ENCODE measurements at regions not wholly inside any gene's neighbourhood (a gene's known extent, or its start where the extent isn't known, plus 50 kb on each side); places are given as distances from the start of the nearest gene placed in this dataset.

GRCh38 chr5:8700671-8701070 lies 831.7 kb downstream of the MTRR start:
- no peaks in the 10 kb centered on the region for H3K4me1 ChIP-seq
- TF ChIP-seq POLR2AphosphoS5 (IDR thresholded peaks at IDR 0.05) (no peak), CTCF (IDR thresholded peaks at IDR 0.05) (no peak), POLR2A (IDR thresholded peaks at IDR 0.05) (no peak), EP300 (IDR thresholded peaks at IDR 0.05) (no peak)
- no peaks in the 10 kb centered on the region for H3K9me3 ChIP-seq
- DNase-seq (ENCODE audit: low spot score in 2 of 2): no peak
- no peaks in the 10 kb centered on the region for H3K36me3 ChIP-seq
- no peak overlapping the region for H3K4me3 ChIP-seq
- no peaks in the 10 kb centered on the region for H3K27me3 ChIP-seq
- 80% methylated on average over 7 of the region's 7 CpGs for WGBS
- H3K27ac ChIP-seq: no peak overlapping the region

- no peaks in the 10 kb centered on the region for H3K27me3 ChIP-seq
- no peaks in the 10 kb centered on the region for H3K4me1 ChIP-seq
- TF ChIP-seq EP300 (IDR thresholded peaks at IDR 0.05) (no peak), CTCF (IDR thresholded peaks at IDR 0.05) (no peak), POLR2A (IDR thresholded peaks at IDR 0.05) (no peak)
- no peak overlapping the region for H3K27ac ChIP-seq
- H3K9me3 ChIP-seq: no peaks in the 10 kb centered on the region
- no peaks in the 10 kb centered on the region for H3K36me3 ChIP-seq
- H3K4me3 ChIP-seq: no peak overlapping the region
- no peak for DNase-seq (ENCODE audit: low spot score in 2 of 2)
- 63% methylated on average over 2 of the region's 2 CpGs for WGBS
Measured at GRCh38 chr5:8701251-8701650, 832.3 kb downstream of the MTRR start.

- TF ChIP-seq CTCF (IDR thresholded peaks at IDR 0.05) (no peak), POLR2AphosphoS5 (IDR thresholded peaks at IDR 0.05) (no peak), EP300 (IDR thresholded peaks at IDR 0.05) (no peak), POLR2A (IDR thresholded peaks at IDR 0.05) (no peak)
- Histone ChIP-seq H3K36me3 (no peaks in the 10 kb centered on the region), H3K4me3 (no peak overlapping the region), H3K27ac (no peak overlapping the region), H3K9me3 (no peaks in the 10 kb centered on the region), H3K27me3 (no peaks in the 10 kb centered on the region), H3K4me1 (no peaks in the 10 kb centered on the region)
- 67% methylated on average over 6 of the region's 6 CpGs for WGBS
- DNase-seq (ENCODE audit: low spot score in 2 of 2): no peak
Measured at GRCh38 chr5:8710426-8710930, 835.4 kb downstream of the SEMA5A start.

- Histone ChIP-seq H3K4me3 (no peak overlapping the region), H3K4me1 (no peaks in the 10 kb centered on the region), H3K9me3 (no peaks in the 10 kb centered on the region), H3K27me3 (no peaks in the 10 kb centered on the region), H3K27ac (no peak overlapping the region), H3K36me3 (no peaks in the 10 kb centered on the region)
- WGBS: 50% methylated on average over 1 of the region's 1 CpG
- TF ChIP-seq CTCF (IDR thresholded peaks at IDR 0.05): no peak
- no peak for TF ChIP-seq POLR2AphosphoS5 (IDR thresholded peaks at IDR 0.05)
- TF ChIP-seq POLR2A (IDR thresholded peaks at IDR 0.05): no peak
- no peak for TF ChIP-seq EP300 (IDR thresholded peaks at IDR 0.05)
- no peak for DNase-seq (ENCODE audit: low spot score in 2 of 2)
Measured at GRCh38 chr5:8714198-8714597, 831.7 kb downstream of the SEMA5A start.

GRCh38 chr5:8714861-8715260 lies 831.0 kb downstream of the SEMA5A start:
- Histone ChIP-seq H3K4me3 (no peak overlapping the region), H3K27ac (no peak overlapping the region), H3K36me3 (no peaks in the 10 kb centered on the region), H3K9me3 (no peaks in the 10 kb centered on the region), H3K4me1 (no peaks in the 10 kb centered on the region), H3K27me3 (no peaks in the 10 kb centered on the region)
- no peak for TF ChIP-seq CTCF (IDR thresholded peaks at IDR 0.05)
- TF ChIP-seq POLR2AphosphoS5 (IDR thresholded peaks at IDR 0.05): no peak
- TF ChIP-seq POLR2A (IDR thresholded peaks at IDR 0.05): no peak
- TF ChIP-seq EP300 (IDR thresholded peaks at IDR 0.05): no peak
- no peak for DNase-seq (ENCODE audit: low spot score in 2 of 2)
- 55% methylated on average over 1 of the region's 1 CpG for WGBS
